GM10248 (cell line): ENCODE measurements at regions not wholly inside any gene's neighbourhood (a gene's known extent, or its start where the extent isn't known, plus 50 kb on each side); places are given as distances from the start of the nearest gene placed in this dataset.

ENCODE experiments used
- CTCF ChIA-PET: fragments of 300-600 bp; sonication (Branson Sonifier 250); formaldehyde crosslinking; extraction: SDS; loops from one replicate; lab custom pipeline; 2021; ENCODE audit warnings: antibody characterized with exemption; lab: Yijun Ruan, JAX
- POLR2A ChIA-PET: fragments of 350-650 bp; sonication (Branson Sonifier 250); formaldehyde crosslinking; extraction: SDS; loops from one replicate; lab custom pipeline; 2020; ENCODE audit warnings: antibody characterized with exemption; lab: Yijun Ruan, JAX
- DNase-seq: peaks from one replicate; pipeline ENCODE4 v3.0.0; 2012; ENCODE audit errors: extremely low spot score
- TF ChIP-seq, protein P1 (sequence below): IDR thresholded peaks from 2 replicates; pipeline ENCODE4 v1.5.1; 2012; ENCODE audit warnings: mild to moderate bottlenecking, low read depth; ENCODE audit errors: extremely low read depth, missing control alignments, control extremely low read depth

GRCh38 chr1:34372891-34373290, 196.2 kb downstream of the C1orf94 start:
- DNase-seq, result no peak
- ChIA-PET POLR2A (no interaction called here), CTCF (interaction anchor here (1.2 kb wide), 1 partner anchor 10 kb away, joined by 4 read pairs; no protein-coding TSS in a partner anchor)
- TF ChIP-seq, protein P1, sequence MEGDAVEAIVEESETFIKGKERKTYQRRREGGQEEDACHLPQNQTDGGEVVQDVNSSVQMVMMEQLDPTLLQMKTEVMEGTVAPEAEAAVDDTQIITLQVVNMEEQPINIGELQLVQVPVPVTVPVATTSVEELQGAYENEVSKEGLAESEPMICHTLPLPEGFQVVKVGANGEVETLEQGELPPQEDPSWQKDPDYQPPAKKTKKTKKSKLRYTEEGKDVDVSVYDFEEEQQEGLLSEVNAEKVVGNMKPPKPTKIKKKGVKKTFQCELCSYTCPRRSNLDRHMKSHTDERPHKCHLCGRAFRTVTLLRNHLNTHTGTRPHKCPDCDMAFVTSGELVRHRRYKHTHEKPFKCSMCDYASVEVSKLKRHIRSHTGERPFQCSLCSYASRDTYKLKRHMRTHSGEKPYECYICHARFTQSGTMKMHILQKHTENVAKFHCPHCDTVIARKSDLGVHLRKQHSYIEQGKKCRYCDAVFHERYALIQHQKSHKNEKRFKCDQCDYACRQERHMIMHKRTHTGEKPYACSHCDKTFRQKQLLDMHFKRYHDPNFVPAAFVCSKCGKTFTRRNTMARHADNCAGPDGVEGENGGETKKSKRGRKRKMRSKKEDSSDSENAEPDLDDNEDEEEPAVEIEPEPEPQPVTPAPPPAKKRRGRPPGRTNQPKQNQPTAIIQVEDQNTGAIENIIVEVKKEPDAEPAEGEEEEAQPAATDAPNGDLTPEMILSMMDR, result no peak

- TF ChIP-seq, protein P1, result no peak
- CTCF ChIA-PET, result no interaction called here
- POLR2A ChIA-PET, result no interaction called here
- no peak for DNase-seq
These were observed 197.2 kb downstream of the C1orf94 start for GRCh38 chr1:34373912-34374311.

- ChIA-PET POLR2A (no interaction called here), CTCF (no interaction called here)
- TF ChIP-seq, protein P1, result no peak
- DNase-seq, result no peak
These were observed 199.8 kb downstream of the C1orf94 start for GRCh38 chr1:34376531-34376930.

- ChIA-PET POLR2A (no interaction called here), CTCF (interaction anchor here (1.2 kb wide), 1 partner anchor 8 kb away, joined by 3 read pairs; no protein-coding TSS in a partner anchor)
- TF ChIP-seq, protein P1, result no peak
- no peak for DNase-seq
These were observed 202.5 kb downstream of the C1orf94 start for GRCh38 chr1:34378968-34379856.

DNA sequence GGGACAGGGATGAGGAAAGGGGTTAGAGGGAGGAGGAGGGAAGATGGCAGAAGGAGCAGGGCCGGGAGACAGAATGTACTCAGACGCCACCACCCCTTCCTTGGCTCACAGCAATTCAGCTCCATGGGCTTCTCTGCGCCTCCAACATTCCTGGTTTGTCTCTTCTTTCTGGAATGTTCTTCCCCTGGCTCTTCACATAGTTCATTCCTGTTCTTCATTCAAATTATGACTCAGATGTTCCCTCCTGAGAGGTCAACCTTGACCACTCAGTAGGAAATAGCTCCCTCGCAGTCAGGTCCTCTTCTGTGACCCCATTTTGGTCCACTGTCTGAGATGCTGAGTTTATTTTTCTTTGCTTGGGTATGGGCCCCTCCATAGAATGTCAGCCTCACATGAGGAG, 203.2 kb downstream of the C1orf94 start:
- TF ChIP-seq, protein P1, result no peak
- DNase-seq, result no peak
- CTCF ChIA-PET, result interaction anchor here (1.2 kb wide), 1 partner anchor 9 kb away, joined by 3 read pairs; no protein-coding TSS in a partner anchor
- POLR2A ChIA-PET, result no interaction called here

GRCh38 chr1:34380526-34381124, 203.9 kb downstream of the C1orf94 start:
- ChIA-PET POLR2A (no interaction called here), CTCF (no interaction called here)
- TF ChIP-seq, protein P1, result no peak
- DNase-seq, result no peak
